HCT116 (cell line): ENCODE measurements at regions not wholly inside any gene's neighbourhood (a gene's known extent, or its start where the extent isn't known, plus 50 kb on each side); places are given as distances from the start of the nearest gene placed in this dataset.

Experiments
- ATAC-seq: fragments of 200-7000 bp; cut with Tn5 transposase; 2 replicates; pipeline ENCODE4 v1.9.1; 2020; ENCODE audit warnings: mild to moderate bottlenecking, moderate library complexity
- BruUV-seq: library from RNA; stranded (reverse); fragments of 400-500 nt; replicated peaks from 2 replicates; lab custom pipeline; 2021; lab: Mats Ljungman, UMichigan
- CTCF ChIA-PET: fragments of 300-600 bp; sonication (Branson Sonifier 250); formaldehyde crosslinking; loops from one replicate; lab custom pipeline; 2021; ENCODE audit warnings: antibody characterized with exemption; lab: Charles Lee
- POLR2A ChIA-PET: fragments of 300-600, 350-600 bp; sonication (Branson Sonifier 250); formaldehyde crosslinking; loops from one replicate; lab custom pipeline; 2021; ENCODE audit warnings: antibody characterized with exemption; lab: Charles Lee
- RAD21 ChIA-PET, 2 experiments: fragments of 300-600 bp; sonication (Branson Sonifier 250); formaldehyde crosslinking; loops; one replicate each; lab custom pipeline; 2023; ENCODE audit warnings: low total read pairs in 2 of 2; ENCODE audit not compliant: uncharacterized antibody in 2 of 2, unreplicated experiment in 2 of 2, low non-redundant PET in 1 of 2; lab: Charles Lee
- DNase-seq: peaks from one replicate; pipeline ENCODE4 v3.0.0-alpha.2; 2010; ENCODE audit warnings: low read depth, low spot score
- H2AFZ ChIP-seq: fragments of 200-600 bp; shearing (Covaris generic), sonication (generic); 2 replicates; pipeline ENCODE4 v1.6.1; 2017; ENCODE audit warnings: low read depth, mixed run types, mixed read lengths, antibody characterized with exemption, low read length; ENCODE audit not compliant: poor library complexity, severe bottlenecking
- H3K27ac ChIP-seq: 2 replicates; pipeline ENCODE4 v1.5.1; 2012; ENCODE audit warnings: low read depth, low read length
- H3K27me3 ChIP-seq: fragments of 200-600 bp; sonication (generic); 2 replicates; pipeline ENCODE4 v1.6.1; 2016; ENCODE audit warnings: mixed run types, low read length, mixed read lengths; ENCODE audit not compliant: insufficient read depth
- H3K36me3 ChIP-seq, 2 experiments: fragments of 200-500 bp in 1 of 2; fragments of 200-600 bp in 1 of 2; sonication (Bioruptor generic) in 1 of 2; sonication (generic) in 1 of 2; 2 replicates each; pipeline versions ENCODE4 v1.5.1 to v1.6.1; 2014 to 2016; ENCODE audit warnings: low read length in 2 of 2, inconsistent platforms in 1 of 2, mixed read lengths in 1 of 2, mixed run types in 1 of 2; ENCODE audit not compliant: insufficient read depth in 2 of 2, control insufficient read depth in 1 of 2
- H3K4me1 ChIP-seq, 2 experiments: fragments of 200-600 bp in 1 of 2; sonication (generic) in 1 of 2; 2 replicates each; pipeline versions ENCODE4 v1.5.1 to v1.6.1; 2012 to 2017; ENCODE audit warnings: low read length in 2 of 2, inconsistent platforms in 1 of 2, mild to moderate bottlenecking in 1 of 2, mixed read lengths in 1 of 2, mixed run types in 1 of 2, moderate library complexity in 1 of 2; ENCODE audit not compliant: insufficient read depth in 2 of 2, control insufficient read depth in 1 of 2
- H3K4me2 ChIP-seq: fragments of 200-600 bp; sonication (generic); 2 replicates; pipeline ENCODE4 v1.6.1; 2017; ENCODE audit warnings: mixed run types, low read length, mixed read lengths
- H3K4me3 ChIP-seq, 2 experiments: fragments of 200-600 bp in 1 of 2; sonication (generic) in 1 of 2; replicated peaks in 1 of 2; 2 replicates each; pipeline ENCODE4 v1.5.1; 2011 to 2016; ENCODE audit warnings: low read length in 2 of 2, control low read depth in 1 of 2, low read depth in 1 of 2, mild to moderate bottlenecking in 1 of 2, mixed read lengths in 1 of 2, mixed run types in 1 of 2
- H3K79me2 ChIP-seq: fragments of 200-600 bp; sonication (generic); 2 replicates; pipeline ENCODE4 v1.6.1; 2017; ENCODE audit warnings: mild to moderate bottlenecking, mixed run types, low read length, moderate library complexity, mixed read lengths; ENCODE audit not compliant: insufficient read depth
- H3K9ac ChIP-seq: fragments of 200-600 bp; sonication (generic); 2 replicates; pipeline ENCODE4 v1.6.1; 2016; ENCODE audit warnings: low read length, mixed read lengths
- H3K9me2 ChIP-seq: fragments of 200-600 bp; sonication (generic), shearing (Covaris generic); 2 replicates; pipeline ENCODE4 v1.6.1; 2017; ENCODE audit warnings: mixed run types, mild to moderate bottlenecking, moderate library complexity; ENCODE audit not compliant: insufficient read depth
- H3K9me3 ChIP-seq, 2 experiments: fragments of 200-500 bp in 1 of 2; fragments of 200-600 bp in 1 of 2; sonication (Bioruptor generic) in 1 of 2; sonication (generic) in 1 of 2; 2 replicates each; pipeline ENCODE4 v1.6.1; 2014 to 2017; ENCODE audit warnings: low read length in 2 of 2, mixed read lengths in 2 of 2, inconsistent platforms in 1 of 2, low read depth in 1 of 2, mild to moderate bottlenecking in 1 of 2, mixed run types in 1 of 2, moderate library complexity in 1 of 2; ENCODE audit not compliant: control insufficient read depth in 1 of 2, insufficient read depth in 1 of 2
- H4K20me1 ChIP-seq: fragments of 200-600 bp; sonication (generic), shearing (Covaris generic); 2 replicates; pipeline ENCODE4 v1.6.1; 2017; ENCODE audit warnings: mixed run types, mild to moderate bottlenecking, moderate library complexity; ENCODE audit not compliant: insufficient read depth
- CBX3 ChIP-seq: IDR thresholded peaks from 2 replicates; pipeline ENCODE4 v1.6.1; 2012; ENCODE audit warnings: low read depth
- CEBPB ChIP-seq: IDR thresholded peaks from 2 replicates; pipeline ENCODE4 v1.6.1; 2012; ENCODE audit warnings: low read depth
- ELF1 ChIP-seq: IDR thresholded peaks from 2 replicates; pipeline ENCODE4 v1.6.1; 2012; ENCODE audit warnings: low read depth, borderline replicate concordance
- EZH2phosphoT487 ChIP-seq: fragments of 200-600 bp; IDR thresholded peaks from 2 replicates; pipeline ENCODE4 v1.6.1; 2018; ENCODE audit warnings: antibody characterized with exemption, borderline replicate concordance
- JUND ChIP-seq: IDR thresholded peaks from 2 replicates; pipeline ENCODE4 v1.6.1; 2012
- MAX ChIP-seq: IDR thresholded peaks from 2 replicates; pipeline ENCODE4 v1.6.1; 2012
- POLR2A ChIP-seq: IDR thresholded peaks from 2 replicates; pipeline ENCODE4 v1.7.0; 2011; ENCODE audit warnings: borderline replicate concordance; ENCODE audit not compliant: insufficient read depth, insufficient read length; ENCODE audit errors: extremely low read depth
- POLR2AphosphoS5 ChIP-seq: IDR thresholded peaks from 2 replicates; pipeline ENCODE4 v1.6.1; 2011; ENCODE audit warnings: mild to moderate bottlenecking, low read depth, low read length, moderate library complexity
- SIN3A ChIP-seq: IDR thresholded peaks from 2 replicates; pipeline ENCODE4 v1.6.1; 2012; ENCODE audit warnings: low read depth
- SP1 ChIP-seq: IDR thresholded peaks from 2 replicates; pipeline ENCODE4 v1.6.1; 2012; ENCODE audit warnings: low read depth
- SRF ChIP-seq: IDR thresholded peaks from 2 replicates; pipeline ENCODE4 v1.6.1; 2012; ENCODE audit warnings: low read depth
- YY1 ChIP-seq: IDR thresholded peaks from 2 replicates; pipeline ENCODE4 v1.6.1; 2011; ENCODE audit warnings: low read length, low read depth, moderate library complexity, mild to moderate bottlenecking; ENCODE audit not compliant: insufficient replicate concordance; ENCODE audit errors: extremely low read depth
- ZNF274 ChIP-seq: fragments of 200-500 bp; sonication (Bioruptor generic); IDR thresholded peaks from 2 replicates; pipeline ENCODE4 v1.6.1; 2014; ENCODE audit warnings: mild to moderate bottlenecking, low read depth, low read length, inconsistent platforms
- intact Hi-C: fragments of 100-400 bp; cut with micrococcal nuclease; formaldehyde crosslinking; loops from 2 replicates; pipeline ENCODE4 v1.10.0; 2022
- TF ChIP-seq, protein P1 (sequence below): IDR thresholded peaks from 2 replicates; pipeline ENCODE4 v1.6.1; 2012
- TF ChIP-seq, protein P2 (sequence below): IDR thresholded peaks from 2 replicates; pipeline ENCODE4 v1.6.1; 2011; ENCODE audit warnings: mild to moderate bottlenecking, low read length, moderate library complexity; ENCODE audit not compliant: insufficient replicate concordance; ENCODE audit errors: extremely low read depth

DNA sequence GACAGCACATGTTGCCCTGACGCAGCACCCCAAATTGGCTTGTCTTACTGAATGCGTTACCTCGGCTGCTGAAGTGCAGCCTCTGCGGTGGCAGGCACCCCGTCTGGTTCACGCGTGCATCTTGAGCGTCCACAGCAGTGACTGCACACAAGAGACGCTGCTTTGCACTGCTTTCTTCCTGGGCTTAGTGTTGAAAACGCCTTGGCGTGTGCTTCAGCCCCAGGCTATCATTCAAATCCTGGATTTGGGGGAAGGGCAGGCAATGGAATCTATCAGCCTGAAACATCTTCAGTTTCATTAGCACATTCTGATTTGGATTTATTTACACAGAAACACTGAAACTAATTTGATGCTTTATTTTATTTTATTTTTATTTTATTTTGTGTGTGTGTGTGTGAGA lies 342.7 kb downstream of the SMOC2 start:
- DNase-seq = no peak
- no peak for TF ChIP-seq POLR2A
- no peaks in the 10 kb centered on the region for H3K4me1 ChIP-seq
- H3K27me3 ChIP-seq = no peaks in the 10 kb centered on the region
- no TSS peak for BruUV-seq
- no peak overlapping the region for H3K27ac ChIP-seq
- no peaks in the 10 kb centered on the region for H3K79me2 ChIP-seq
- H3K36me3 ChIP-seq = no peaks in the 10 kb centered on the region
- H3K9ac ChIP-seq = no peak overlapping the region
- no peaks in the 10 kb centered on the region for H4K20me1 ChIP-seq
- CTCF ChIA-PET = no interaction called here
- no peaks in the 10 kb centered on the region for H3K9me2 ChIP-seq
- RAD21 ChIA-PET = no interaction called here
- intact Hi-C loops = no loop called here
- no peak overlapping the region for H3K4me3 ChIP-seq
- H3K4me2 ChIP-seq = no peak overlapping the region
- no peak overlapping the region for H2AFZ ChIP-seq
- POLR2A ChIA-PET = no interaction called here
- no peak for ATAC-seq
- H3K9me3 ChIP-seq = no peaks in the 10 kb centered on the region; a peak in 1 of 4 replicates

- DNase-seq (no peak), ATAC-seq (no peak)
- intact Hi-C loops = no loop called here
- Histone ChIP-seq H3K4me1 (no peaks in the 10 kb centered on the region), H3K9me3 (no peaks in the 10 kb centered on the region; a peak in 1 of 4 replicates), H2AFZ (no peak overlapping the region), H3K4me2 (no peak overlapping the region), H3K27ac (no peak overlapping the region), H3K27me3 (no peaks in the 10 kb centered on the region), H3K4me3 (no peak overlapping the region), H3K9me2 (no peaks in the 10 kb centered on the region), H3K36me3 (no peaks in the 10 kb centered on the region), H4K20me1 (no peaks in the 10 kb centered on the region), H3K9ac (no peak overlapping the region), H3K79me2 (no peaks in the 10 kb centered on the region)
- CTCF ChIA-PET = no interaction called here
- POLR2A ChIA-PET = no interaction called here
- RAD21 ChIA-PET = no interaction called here
- no TSS peak for BruUV-seq
- TF ChIP-seq YY1 = no peak
- TF ChIP-seq SRF = no peak
- TF ChIP-seq ELF1 = no peak
- TF ChIP-seq JUND = no peak
- TF ChIP-seq POLR2AphosphoS5 = no peak
- TF ChIP-seq, protein P1, sequence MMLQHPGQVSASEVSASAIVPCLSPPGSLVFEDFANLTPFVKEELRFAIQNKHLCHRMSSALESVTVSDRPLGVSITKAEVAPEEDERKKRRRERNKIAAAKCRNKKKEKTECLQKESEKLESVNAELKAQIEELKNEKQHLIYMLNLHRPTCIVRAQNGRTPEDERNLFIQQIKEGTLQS = no peak
- TF ChIP-seq ZNF274 = no peak
- no peak for TF ChIP-seq SP1
- no peak for TF ChIP-seq CEBPB
- no peak for TF ChIP-seq EZH2phosphoT487
- no peak for TF ChIP-seq MAX
- no peak for TF ChIP-seq POLR2A
- TF ChIP-seq, protein P2, sequence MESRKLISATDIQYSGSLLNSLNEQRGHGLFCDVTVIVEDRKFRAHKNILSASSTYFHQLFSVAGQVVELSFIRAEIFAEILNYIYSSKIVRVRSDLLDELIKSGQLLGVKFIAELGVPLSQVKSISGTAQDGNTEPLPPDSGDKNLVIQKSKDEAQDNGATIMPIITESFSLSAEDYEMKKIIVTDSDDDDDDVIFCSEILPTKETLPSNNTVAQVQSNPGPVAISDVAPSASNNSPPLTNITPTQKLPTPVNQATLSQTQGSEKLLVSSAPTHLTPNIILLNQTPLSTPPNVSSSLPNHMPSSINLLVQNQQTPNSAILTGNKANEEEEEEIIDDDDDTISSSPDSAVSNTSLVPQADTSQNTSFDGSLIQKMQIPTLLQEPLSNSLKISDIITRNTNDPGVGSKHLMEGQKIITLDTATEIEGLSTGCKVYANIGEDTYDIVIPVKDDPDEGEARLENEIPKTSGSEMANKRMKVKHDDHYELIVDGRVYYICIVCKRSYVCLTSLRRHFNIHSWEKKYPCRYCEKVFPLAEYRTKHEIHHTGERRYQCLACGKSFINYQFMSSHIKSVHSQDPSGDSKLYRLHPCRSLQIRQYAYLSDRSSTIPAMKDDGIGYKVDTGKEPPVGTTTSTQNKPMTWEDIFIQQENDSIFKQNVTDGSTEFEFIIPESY = no peak
- TF ChIP-seq SIN3A = no peak
- no peak for TF ChIP-seq CBX3
These were observed 341.3 kb downstream of the SMOC2 start for GRCh38 chr6:168782187-168782751.
